A673 (cell line): ENCODE measurements at regions not wholly inside any gene's neighbourhood (a gene's known extent, or its start where the extent isn't known, plus 50 kb on each side); places are given as distances from the start of the nearest gene placed in this dataset.

Source experiments
- EZH2 ChIP-seq: fragments of 200-600 bp; sonication (generic); IDR thresholded peaks from 2 replicates; pipeline ENCODE4 v1.6.1; 2017; ENCODE audit warnings: borderline replicate concordance, low read depth, mild to moderate bottlenecking, mixed read lengths, antibody characterized with exemption, low read length; ENCODE audit not compliant: poor library complexity, severe bottlenecking
- TF ChIP-seq, protein P1 (sequence below): fragments of 300-800, 200-600 bp; sonication (generic); conservative IDR thresholded peaks from 2 replicates; pipeline ENCODE4 v1.5.1; 2017; ENCODE audit warnings: low read depth, mild to moderate bottlenecking, antibody characterized with exemption, low read length, moderate library complexity, mixed read lengths

DNA sequence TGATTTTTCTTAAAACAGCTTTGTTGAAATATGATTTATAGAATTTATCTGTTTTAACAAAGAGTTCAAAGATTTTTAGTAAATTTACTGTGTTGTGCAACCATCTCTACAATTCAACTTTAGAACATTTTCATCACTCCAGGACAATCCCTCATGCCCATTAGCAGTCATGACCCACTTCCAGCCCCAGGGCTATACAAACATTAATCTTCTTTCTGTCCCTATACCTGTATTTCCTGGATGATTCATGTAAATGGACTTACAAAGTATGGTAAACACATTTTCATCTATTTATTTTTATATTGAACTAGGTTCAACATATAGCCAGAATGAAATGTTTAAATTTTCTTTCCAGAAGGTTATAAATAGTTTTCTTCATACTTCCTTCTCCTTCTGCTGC is 127.8 kb upstream of the CCDC180 start:
- TF ChIP-seq EZH2 = no peak
- TF ChIP-seq, protein P1, sequence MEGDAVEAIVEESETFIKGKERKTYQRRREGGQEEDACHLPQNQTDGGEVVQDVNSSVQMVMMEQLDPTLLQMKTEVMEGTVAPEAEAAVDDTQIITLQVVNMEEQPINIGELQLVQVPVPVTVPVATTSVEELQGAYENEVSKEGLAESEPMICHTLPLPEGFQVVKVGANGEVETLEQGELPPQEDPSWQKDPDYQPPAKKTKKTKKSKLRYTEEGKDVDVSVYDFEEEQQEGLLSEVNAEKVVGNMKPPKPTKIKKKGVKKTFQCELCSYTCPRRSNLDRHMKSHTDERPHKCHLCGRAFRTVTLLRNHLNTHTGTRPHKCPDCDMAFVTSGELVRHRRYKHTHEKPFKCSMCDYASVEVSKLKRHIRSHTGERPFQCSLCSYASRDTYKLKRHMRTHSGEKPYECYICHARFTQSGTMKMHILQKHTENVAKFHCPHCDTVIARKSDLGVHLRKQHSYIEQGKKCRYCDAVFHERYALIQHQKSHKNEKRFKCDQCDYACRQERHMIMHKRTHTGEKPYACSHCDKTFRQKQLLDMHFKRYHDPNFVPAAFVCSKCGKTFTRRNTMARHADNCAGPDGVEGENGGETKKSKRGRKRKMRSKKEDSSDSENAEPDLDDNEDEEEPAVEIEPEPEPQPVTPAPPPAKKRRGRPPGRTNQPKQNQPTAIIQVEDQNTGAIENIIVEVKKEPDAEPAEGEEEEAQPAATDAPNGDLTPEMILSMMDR = no peak
